ENCODE measurements at regions not wholly inside any gene's neighbourhood (a gene's known extent, or its start where the extent isn't known, plus 50 kb on each side); places are given as distances from the start of the nearest gene placed in this dataset.

GRCh38 chr3:28980631-28981030 is 300.2 kb upstream of the RBMS3 start:
- no peaks in the 10 kb centered on the region for H3K36me3 ChIP-seq (ENCODE audit: control insufficient read depth in 2 of 2, extremely low read depth in 1 of 2, insufficient read depth in 2 of 2, low read length in 2 of 2)
- H3K4me3 ChIP-seq (ENCODE audit: control insufficient read depth in 2 of 3, extremely low read depth in 1 of 3, insufficient read depth in 2 of 3, low read depth in 1 of 3, low read length in 3 of 3), result no peak overlapping the region
- H3K9me3 ChIP-seq (ENCODE audit: control insufficient read depth, low read depth, low read length), result no peaks in the 10 kb centered on the region
- H4K20me1 ChIP-seq (ENCODE audit: control insufficient read depth, extremely low read depth, insufficient read depth, low read length), result no peaks in the 10 kb centered on the region
- dilution Hi-C loops (cut with MboI; ENCODE audit: extremely low pct_ligation_motif_present, low sequenced_read_pairs), result no loop called here
- H2AFZ ChIP-seq (ENCODE audit: control insufficient read depth, low read length), result no peak overlapping the region
- no peak overlapping the region for H3K4me2 ChIP-seq (ENCODE audit: control insufficient read depth, extremely low read depth, insufficient read depth, low read depth, low read length)
- no peaks in the 10 kb centered on the region for H3K9me1 ChIP-seq (ENCODE audit: control insufficient read depth, extremely low read depth, insufficient read depth, low read length)
- H3K27ac ChIP-seq (ENCODE audit: control insufficient read depth, insufficient read depth, low read length), result no peak overlapping the region
- H3K79me2 ChIP-seq (ENCODE audit: control insufficient read depth, insufficient read depth, low read length), result no peaks in the 10 kb centered on the region
- DNase-seq (ENCODE audit: low read depth, low spot score) (no peak), FAIRE-seq (no peak)
- H3K4me1 ChIP-seq (ENCODE audit: control insufficient read depth, extremely low read depth, insufficient read depth, low read length), result no peaks in the 10 kb centered on the region
- H3K27me3 ChIP-seq (ENCODE audit: control insufficient read depth, extremely low read depth, insufficient read depth, low read length), result no peaks in the 10 kb centered on the region
- H3K9ac ChIP-seq (ENCODE audit: control insufficient read depth, extremely low read depth, insufficient read depth, low read length), result no peak overlapping the region
- TF ChIP-seq EZH2 (IDR thresholded peaks at IDR 0.05; ENCODE audit: low read length) (no peak), CTCF (optimal IDR thresholded peaks at IDR 0.05 in 1 of 3, IDR thresholded peaks at IDR 0.05 in 1 of 3, conservative IDR thresholded peaks at IDR 0.05 in 1 of 3; ENCODE audit: extremely low read depth in 1 of 3, insufficient read depth in 2 of 3, low read length in 3 of 3) (no peak)

GRCh38 chr3:28982906-28983305 is 298.0 kb upstream of the RBMS3 start:
- no peak overlapping the region for H3K9ac ChIP-seq (ENCODE audit: control insufficient read depth, extremely low read depth, insufficient read depth, low read length)
- H2AFZ ChIP-seq (ENCODE audit: control insufficient read depth, low read length), result no peak overlapping the region
- H3K79me2 ChIP-seq (ENCODE audit: control insufficient read depth, insufficient read depth, low read length), result no peaks in the 10 kb centered on the region
- no peak overlapping the region for H3K4me2 ChIP-seq (ENCODE audit: control insufficient read depth, extremely low read depth, insufficient read depth, low read depth, low read length)
- H3K27me3 ChIP-seq (ENCODE audit: control insufficient read depth, extremely low read depth, insufficient read depth, low read length), result no peaks in the 10 kb centered on the region
- no peak overlapping the region for H3K4me3 ChIP-seq (ENCODE audit: control insufficient read depth in 2 of 3, extremely low read depth in 1 of 3, insufficient read depth in 2 of 3, low read depth in 1 of 3, low read length in 3 of 3)
- DNase-seq (ENCODE audit: low read depth, low spot score) (no peak), FAIRE-seq (no peak)
- no peaks in the 10 kb centered on the region for H3K9me1 ChIP-seq (ENCODE audit: control insufficient read depth, extremely low read depth, insufficient read depth, low read length)
- no peak for TF ChIP-seq CTCF (optimal IDR thresholded peaks at IDR 0.05 in 1 of 3, IDR thresholded peaks at IDR 0.05 in 1 of 3, conservative IDR thresholded peaks at IDR 0.05 in 1 of 3; ENCODE audit: extremely low read depth in 1 of 3, insufficient read depth in 2 of 3, low read length in 3 of 3)
- no peaks in the 10 kb centered on the region for H3K9me3 ChIP-seq (ENCODE audit: control insufficient read depth, low read depth, low read length)
- no peaks in the 10 kb centered on the region for H4K20me1 ChIP-seq (ENCODE audit: control insufficient read depth, extremely low read depth, insufficient read depth, low read length)
- no peak overlapping the region for H3K27ac ChIP-seq (ENCODE audit: control insufficient read depth, insufficient read depth, low read length)
- peaks cover 10% of the 10 kb centered on the region for H3K4me1 ChIP-seq (ENCODE audit: control insufficient read depth, extremely low read depth, insufficient read depth, low read length)
- dilution Hi-C loops (cut with MboI; ENCODE audit: extremely low pct_ligation_motif_present, low sequenced_read_pairs), result no loop called here
- no peaks in the 10 kb centered on the region for H3K36me3 ChIP-seq (ENCODE audit: control insufficient read depth in 2 of 2, extremely low read depth in 1 of 2, insufficient read depth in 2 of 2, low read length in 2 of 2)

Measured in keratinocyte (primary cell).